ENCODE measurements at regions not wholly inside any gene's neighbourhood (a gene's known extent, or its start where the extent isn't known, plus 50 kb on each side); places are given as distances from the start of the nearest gene placed in this dataset.

GRCh38 chr19:31745731-31746130 is 396.5 kb upstream of the TSHZ3 start:
- no peak for DNase-seq (ENCODE audit: low read depth)
- H3K4me3 ChIP-seq (ENCODE audit: low read depth, low read length) = no peak overlapping the region

GRCh38 chr19:31749231-31749630 is 400.0 kb upstream of the TSHZ3 start:
- no peak overlapping the region for H3K4me3 ChIP-seq (ENCODE audit: low read depth, low read length)
- no peak for TF ChIP-seq CTCF (IDR thresholded peaks at IDR 0.05; ENCODE audit: insufficient read depth, low read length)
- DNase-seq (ENCODE audit: low read depth) = no peak

More at GRCh38 chr19:31745731-31746130, 396.5 kb upstream of the TSHZ3 start:
- TF ChIP-seq CTCF (IDR thresholded peaks at IDR 0.05; ENCODE audit: insufficient read depth, low read length) = no peak

- TF ChIP-seq CTCF (IDR thresholded peaks at IDR 0.05; ENCODE audit: insufficient read depth, low read length) = no peak
- no peak overlapping the region for H3K4me3 ChIP-seq (ENCODE audit: low read depth, low read length)
- no peak for DNase-seq (ENCODE audit: low read depth)
Measured at GRCh38 chr19:31759359-31759758, 410.1 kb upstream of the TSHZ3 start.

- no peak for TF ChIP-seq CTCF (IDR thresholded peaks at IDR 0.05; ENCODE audit: insufficient read depth, low read length)
Measured at GRCh38 chr19:31761281-31761913, 412.2 kb upstream of the TSHZ3 start.

GRCh38 chr19:31770223-31770622 is 421.0 kb upstream of the TSHZ3 start:
- no peak for TF ChIP-seq CTCF (IDR thresholded peaks at IDR 0.05; ENCODE audit: insufficient read depth, low read length)
- no peak overlapping the region for H3K4me3 ChIP-seq (ENCODE audit: low read depth, low read length)
- DNase-seq (ENCODE audit: low read depth) = no peak

More at GRCh38 chr19:31761281-31761913, 412.2 kb upstream of the TSHZ3 start:
- H3K4me3 ChIP-seq (ENCODE audit: low read depth, low read length) = no peak overlapping the region
- no peak for DNase-seq (ENCODE audit: low read depth)

GRCh38 chr19:31772915-31773314 is 423.7 kb upstream of the TSHZ3 start:
- no peak for TF ChIP-seq CTCF (IDR thresholded peaks at IDR 0.05; ENCODE audit: insufficient read depth, low read length)
- no peak overlapping the region for H3K4me3 ChIP-seq (ENCODE audit: low read depth, low read length)
- DNase-seq (ENCODE audit: low read depth) = no peak

GRCh38 chr19:31781542-31781941 is 432.3 kb upstream of the TSHZ3 start:
- H3K4me3 ChIP-seq (ENCODE audit: low read depth, low read length) = no peak overlapping the region
- DNase-seq (ENCODE audit: low read depth) = no peak
- TF ChIP-seq CTCF (IDR thresholded peaks at IDR 0.05; ENCODE audit: insufficient read depth, low read length) = no peak
